ENCODE measurements at regions not wholly inside any gene's neighbourhood (a gene's known extent, or its start where the extent isn't known, plus 50 kb on each side); places are given as distances from the start of the nearest gene placed in this dataset.

DNA sequence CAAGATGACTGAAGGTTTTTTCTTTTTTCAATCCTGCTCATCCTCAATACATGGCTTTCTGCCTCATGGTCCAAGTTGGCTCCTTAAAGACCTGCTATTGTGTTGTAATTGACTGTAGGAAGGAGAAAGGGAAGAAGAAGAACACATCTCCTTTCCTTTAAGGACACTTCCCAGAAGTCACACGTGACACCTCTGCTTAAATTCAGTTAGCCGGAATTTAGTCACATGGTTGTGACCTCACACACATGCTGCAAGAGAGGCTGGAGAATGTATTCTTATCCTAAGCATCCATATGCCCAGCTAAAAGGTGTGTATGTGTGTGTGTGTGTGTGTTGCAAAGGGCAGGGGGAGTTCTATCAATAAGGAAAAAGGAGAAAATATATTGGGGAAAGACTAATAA is 185.8 kb upstream of the IL12A start:
- DNase-seq = no peak
- Histone ChIP-seq H3K36me3 (no peaks in the 10 kb centered on the region; the same call in 1 of the 2 replicates), H3K4me3 (no peak overlapping the region), H3K27me3 (no peaks in the 10 kb centered on the region), H3K9me3 (no peaks in the 10 kb centered on the region)

DNA sequence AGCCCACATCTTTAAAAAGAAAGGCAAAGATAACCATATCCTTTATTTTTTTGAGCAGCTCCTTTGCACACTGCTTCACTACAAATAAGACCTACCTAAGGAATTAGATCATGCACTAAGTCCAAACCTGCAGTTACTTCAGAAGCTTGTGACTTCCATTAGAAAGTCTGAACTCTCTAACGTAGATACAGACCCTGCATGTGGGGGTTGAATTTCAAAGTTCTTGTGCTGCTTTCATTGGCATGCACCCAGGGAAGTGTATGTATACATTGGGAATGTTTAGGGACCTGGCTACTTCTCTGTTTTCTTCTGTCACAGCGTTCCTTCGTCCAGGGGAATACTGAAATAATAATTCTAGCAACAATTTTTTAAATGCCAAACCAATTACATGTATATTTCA is 185.2 kb upstream of the IL12A start:
- Histone ChIP-seq H3K27me3 (no peaks in the 10 kb centered on the region), H3K36me3 (no peaks in the 10 kb centered on the region; the same call in 1 of the 2 replicates), H3K4me3 (no peak overlapping the region), H3K9me3 (no peaks in the 10 kb centered on the region)
- DNase-seq = no peak

DNA sequence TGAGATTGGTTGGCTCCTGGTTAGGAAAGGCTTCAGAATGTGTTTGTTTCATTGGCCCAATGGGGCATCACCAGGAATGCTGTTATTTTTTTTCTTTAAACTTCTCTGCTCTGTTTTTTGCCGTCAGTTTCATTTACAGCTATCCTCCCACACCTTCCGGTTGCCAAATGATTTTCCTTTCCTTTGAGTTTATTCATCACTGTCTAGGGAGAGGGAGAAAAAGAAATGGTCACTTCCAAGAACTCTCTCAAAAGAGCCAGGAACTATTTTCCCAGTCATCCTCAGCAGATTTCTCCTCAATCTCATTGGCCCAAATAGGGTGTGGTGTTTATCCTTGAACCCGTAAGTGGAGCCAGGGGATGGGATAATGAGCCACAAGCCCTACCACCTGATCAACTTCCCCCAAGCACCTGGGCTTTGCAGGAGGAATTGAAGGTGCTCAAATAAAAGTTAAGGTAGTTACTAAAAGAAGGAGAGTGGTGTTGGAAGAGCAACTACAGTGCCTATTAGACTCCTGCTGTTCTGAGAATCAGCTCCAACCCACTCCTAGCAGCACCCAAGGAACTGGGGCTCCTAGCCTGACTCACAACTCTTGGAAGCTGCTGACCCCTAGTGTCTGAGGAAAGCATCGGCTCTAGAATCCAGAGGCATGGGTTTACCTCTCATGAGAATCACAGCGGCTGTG is 183.8 kb upstream of the IL12A start:
- peak; percentile 80 for DNase-seq
- Histone ChIP-seq H3K9me3 (no peaks in the 10 kb centered on the region), H3K27me3 (no peaks in the 10 kb centered on the region), H3K4me3 (no peak overlapping the region), H3K36me3 (no peaks in the 10 kb centered on the region; the same call in 1 of the 2 replicates)

DNA sequence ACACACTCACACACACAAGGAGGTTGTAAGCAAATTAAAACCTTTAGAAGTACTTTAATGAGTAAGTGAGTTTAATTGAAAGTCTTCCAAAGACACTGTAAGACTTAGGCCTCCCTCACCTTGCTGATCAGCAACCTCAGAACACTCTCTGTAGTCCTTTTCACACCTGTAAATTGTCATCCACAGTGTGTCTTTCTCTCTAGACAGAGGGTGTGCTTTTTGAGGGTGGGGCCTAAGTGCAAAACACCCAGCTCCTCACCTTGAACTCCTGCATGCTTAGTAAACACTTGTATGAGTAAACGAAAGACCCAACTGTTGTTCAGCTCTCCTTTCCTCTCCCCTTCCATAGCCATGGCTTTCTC is 183.2 kb upstream of the IL12A start:
- H3K27me3 ChIP-seq = no peaks in the 10 kb centered on the region
- no peak for DNase-seq
- no peak overlapping the region for H3K4me3 ChIP-seq
- no peaks in the 10 kb centered on the region for H3K9me3 ChIP-seq
- H3K36me3 ChIP-seq = no peaks in the 10 kb centered on the region; the same call in 1 of the 2 replicates

DNA sequence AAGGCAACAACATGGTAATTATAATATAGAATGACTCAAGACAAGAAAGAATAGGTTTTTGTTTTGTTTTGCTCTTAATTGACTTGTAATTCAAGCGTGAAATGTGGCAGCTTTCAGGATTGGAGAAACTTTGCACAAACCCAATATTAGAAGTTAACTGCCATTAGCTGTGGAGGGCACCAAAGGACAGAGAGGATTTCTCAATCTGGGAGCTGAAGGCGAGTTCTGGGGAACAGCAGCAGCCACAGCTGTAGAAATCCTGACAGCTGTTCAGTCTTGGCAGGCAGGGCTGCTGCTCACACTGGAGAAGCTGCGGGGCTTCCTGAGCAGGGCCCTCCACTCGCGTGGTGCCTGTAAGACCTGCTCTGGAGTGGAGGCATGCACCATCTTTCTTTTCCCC is 182.2 kb upstream of the IL12A start:
- no peak overlapping the region for H3K4me3 ChIP-seq
- H3K27me3 ChIP-seq = no peaks in the 10 kb centered on the region
- no peak for DNase-seq
- no peaks in the 10 kb centered on the region; the same call in 1 of the 2 replicates for H3K36me3 ChIP-seq
- H3K9me3 ChIP-seq = no peaks in the 10 kb centered on the region

DNA sequence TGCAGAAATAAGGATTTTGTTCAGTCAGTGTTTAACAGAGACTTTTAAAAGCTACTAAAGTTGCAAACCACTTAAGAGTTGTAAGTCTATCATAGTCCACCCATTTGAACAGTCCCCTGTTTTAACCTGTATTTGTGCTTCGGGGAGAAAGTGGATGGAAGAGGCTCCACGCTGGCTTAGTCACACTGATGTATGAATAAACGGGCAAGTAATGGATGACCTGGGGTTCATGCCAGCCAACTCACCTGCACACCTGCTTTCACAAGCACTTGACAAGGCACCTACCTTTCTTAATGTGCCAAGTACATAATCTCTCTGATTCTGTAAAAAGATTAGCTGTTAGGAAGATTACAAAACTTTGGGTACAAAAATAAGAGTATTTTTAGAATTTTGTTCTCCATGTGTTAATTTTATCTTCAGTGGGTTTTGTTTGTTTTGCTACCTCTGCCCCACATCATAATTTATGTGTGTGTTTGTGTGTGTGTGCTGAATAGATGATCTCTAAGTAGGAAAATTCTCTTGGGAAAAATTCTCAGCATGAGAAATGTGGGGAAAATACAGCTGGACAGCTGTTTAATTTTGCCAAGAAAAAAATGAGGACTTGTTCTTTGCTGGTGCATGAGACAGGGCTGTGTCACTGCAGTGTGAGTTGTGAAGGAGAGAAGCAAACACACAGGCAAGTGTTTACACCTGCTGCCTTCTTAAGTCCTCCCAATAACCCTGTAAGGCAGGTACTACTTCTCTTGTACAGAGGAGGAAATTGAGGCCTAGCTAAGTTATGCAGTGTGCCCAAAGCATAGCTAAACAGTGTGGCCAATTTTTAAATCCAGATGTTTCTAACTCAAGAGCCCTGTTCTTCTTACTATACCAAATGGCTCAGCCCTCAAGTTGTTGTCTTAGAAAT is 181.2 kb upstream of the IL12A start:
- Histone ChIP-seq H3K4me3 (no peak overlapping the region), H3K9me3 (no peaks in the 10 kb centered on the region), H3K36me3 (no peaks in the 10 kb centered on the region; the same call in none of the 2 replicates), H3K27me3 (no peaks in the 10 kb centered on the region)
- no peak for DNase-seq

DNA sequence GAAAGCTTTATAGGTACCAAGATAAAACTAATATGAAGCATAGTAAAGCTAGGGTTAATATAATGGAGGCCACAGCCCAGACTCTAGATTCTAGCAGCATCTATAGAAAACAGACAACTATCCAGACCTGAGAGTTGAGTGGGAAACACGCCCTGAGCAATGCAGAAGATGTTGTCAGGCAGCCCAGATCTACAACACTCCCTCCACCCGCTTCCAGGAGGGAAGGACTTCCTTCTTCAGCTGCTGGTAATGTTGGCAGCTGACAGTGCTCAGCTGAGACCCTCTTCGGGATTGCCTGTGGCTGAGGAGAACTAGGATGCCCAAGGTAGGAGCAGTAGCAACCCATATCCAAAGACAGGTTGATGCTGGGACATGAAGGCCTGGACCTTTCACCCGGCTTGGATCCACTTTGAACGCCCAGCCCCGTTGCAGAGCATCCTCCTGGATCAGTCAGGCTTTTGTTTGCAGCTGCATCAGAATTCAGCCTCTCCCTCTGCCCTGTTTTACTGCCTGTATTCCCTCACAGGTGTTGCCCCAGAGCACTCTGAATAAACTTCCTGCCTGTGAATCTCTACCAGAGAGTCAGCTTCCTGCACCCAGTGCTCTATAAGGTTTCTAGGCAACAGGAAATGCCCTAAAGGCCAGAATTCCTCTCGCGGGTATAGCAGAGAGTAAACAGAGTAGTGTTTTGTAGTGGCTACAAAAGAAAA is 174.7 kb upstream of the IL12A start:
- Histone ChIP-seq H3K36me3 (peaks cover 3% of the 10 kb centered on the region), H3K27me3 (no peaks in the 10 kb centered on the region), H3K9me3 (no peaks in the 10 kb centered on the region), H3K4me3 (no peak overlapping the region)
- DNase-seq = no peak

DNA sequence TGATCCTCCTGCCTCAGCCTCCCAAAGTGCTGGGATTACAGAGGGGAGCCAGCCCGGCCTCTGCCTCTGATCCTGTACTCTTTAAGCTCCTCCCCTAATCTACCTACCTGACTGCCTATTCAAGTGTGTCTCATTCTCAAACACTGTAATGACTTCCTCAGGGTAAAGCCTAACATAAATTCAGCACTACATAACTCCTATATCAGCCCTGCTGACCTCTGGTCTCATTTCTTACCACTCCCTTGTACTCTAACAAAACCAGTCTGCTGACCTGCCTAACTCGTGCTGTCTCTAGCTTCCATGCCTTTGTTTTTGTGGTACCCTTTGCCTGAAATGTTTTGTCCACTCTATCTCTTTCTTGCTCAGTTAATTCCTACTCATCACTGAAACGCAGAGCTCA is 172.1 kb upstream of the IL12A start:
- DNase-seq = no peak
- Histone ChIP-seq H3K27me3 (no peaks in the 10 kb centered on the region), H3K9me3 (no peaks in the 10 kb centered on the region), H3K4me3 (no peak overlapping the region), H3K36me3 (peaks cover 3% of the 10 kb centered on the region)

DNA sequence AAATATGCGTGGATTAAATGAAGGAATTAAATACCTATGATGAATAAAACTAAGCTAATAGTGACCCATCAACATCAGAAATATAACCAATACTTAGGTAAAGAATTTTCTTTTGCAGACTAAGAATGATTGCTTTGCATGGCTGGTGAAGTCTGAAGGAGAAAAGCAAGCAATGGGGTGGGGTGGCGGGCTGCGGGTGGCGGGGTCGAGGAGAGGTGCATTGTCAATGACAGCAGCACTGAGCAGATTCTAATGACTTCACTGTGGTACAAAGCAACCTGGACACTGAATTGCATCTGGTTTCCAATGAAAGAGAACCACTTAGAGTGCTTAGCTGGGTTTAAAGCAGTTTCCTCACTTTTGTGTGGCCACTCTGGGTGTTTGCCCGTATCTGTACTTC is 171.5 kb upstream of the IL12A start:
- Histone ChIP-seq H3K9me3 (no peaks in the 10 kb centered on the region), H3K36me3 (peaks cover 3% of the 10 kb centered on the region), H3K4me3 (no peak overlapping the region), H3K27me3 (no peaks in the 10 kb centered on the region)
- DNase-seq = no peak

DNA sequence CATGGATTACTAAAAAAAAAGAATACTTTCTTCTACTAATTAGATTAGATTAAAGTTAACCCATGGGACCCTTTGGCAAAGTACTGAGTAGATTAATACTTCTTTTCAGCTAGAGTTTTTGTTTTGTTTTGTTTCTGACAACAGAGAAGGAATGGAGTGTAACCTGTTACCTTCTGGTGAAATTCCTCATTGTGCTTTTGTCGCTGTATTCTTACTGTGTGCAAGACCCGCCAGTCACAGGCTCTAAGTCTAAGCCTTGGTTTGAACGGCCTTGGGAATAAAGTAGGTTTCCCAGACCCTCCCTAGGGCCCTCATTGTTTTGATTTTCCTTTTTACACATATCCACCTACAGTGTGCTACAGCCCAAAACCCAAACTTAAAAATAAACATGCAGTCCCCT is 171.1 kb upstream of the IL12A start:
- Histone ChIP-seq H3K36me3 (peaks cover 3% of the 10 kb centered on the region), H3K27me3 (no peaks in the 10 kb centered on the region), H3K9me3 (no peaks in the 10 kb centered on the region), H3K4me3 (no peak overlapping the region)
- DNase-seq = no peak

DNA sequence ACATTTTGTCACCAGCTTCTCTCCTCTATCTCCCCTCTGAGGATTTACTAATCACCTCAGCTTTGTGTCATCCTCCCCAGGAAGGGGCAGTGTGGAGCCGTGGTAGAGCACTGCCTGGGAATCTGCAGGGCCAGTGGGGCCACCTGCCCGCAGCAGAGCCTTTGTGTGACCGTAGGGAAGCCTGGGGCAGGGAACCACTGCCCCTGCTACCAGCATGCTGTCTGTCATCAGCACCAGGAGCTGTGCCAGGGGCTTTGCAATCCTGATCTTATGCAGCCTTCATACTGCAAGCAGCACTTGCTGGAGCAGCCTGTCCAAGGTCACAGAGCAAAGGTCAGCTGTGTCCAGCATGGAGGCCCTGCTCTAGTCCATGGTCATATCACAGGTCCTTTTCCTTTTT is 170.2 kb upstream of the IL12A start:
- DNase-seq = no peak
- H3K36me3 ChIP-seq = peaks cover 3% of the 10 kb centered on the region
- no peaks in the 10 kb centered on the region for H3K27me3 ChIP-seq
- no peaks in the 10 kb centered on the region for H3K9me3 ChIP-seq
- no peak overlapping the region for H3K4me3 ChIP-seq

DNA sequence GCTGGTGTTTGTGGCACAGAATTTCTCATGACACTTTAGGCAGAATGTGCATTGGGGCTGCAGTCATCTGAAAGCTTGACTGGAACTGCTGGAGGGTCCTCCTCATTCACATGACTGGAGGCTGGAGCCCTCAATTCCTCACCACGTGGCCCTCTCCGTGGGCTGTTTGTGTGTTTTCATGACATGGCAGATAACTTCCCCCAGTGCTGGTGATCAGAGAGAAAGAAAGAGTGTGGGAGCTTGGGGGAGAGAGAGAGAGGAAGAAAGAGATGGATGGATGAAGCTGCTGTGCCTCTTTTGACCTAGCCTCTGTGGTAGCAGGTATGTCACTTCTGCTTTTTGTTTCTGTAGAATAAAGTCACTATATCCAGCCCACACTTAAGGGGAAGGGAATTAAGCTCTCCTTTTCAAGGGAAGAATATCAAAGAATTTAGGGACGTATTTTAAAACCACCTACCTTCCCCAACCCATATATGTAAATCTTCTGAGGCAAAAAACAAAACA is 169.6 kb upstream of the IL12A start:
- H3K27me3 ChIP-seq = no peaks in the 10 kb centered on the region
- no peaks in the 10 kb centered on the region; the same call in 1 of the 2 replicates for H3K36me3 ChIP-seq
- H3K9me3 ChIP-seq = no peaks in the 10 kb centered on the region
- no peak for DNase-seq
- no peak overlapping the region for H3K4me3 ChIP-seq

DNA sequence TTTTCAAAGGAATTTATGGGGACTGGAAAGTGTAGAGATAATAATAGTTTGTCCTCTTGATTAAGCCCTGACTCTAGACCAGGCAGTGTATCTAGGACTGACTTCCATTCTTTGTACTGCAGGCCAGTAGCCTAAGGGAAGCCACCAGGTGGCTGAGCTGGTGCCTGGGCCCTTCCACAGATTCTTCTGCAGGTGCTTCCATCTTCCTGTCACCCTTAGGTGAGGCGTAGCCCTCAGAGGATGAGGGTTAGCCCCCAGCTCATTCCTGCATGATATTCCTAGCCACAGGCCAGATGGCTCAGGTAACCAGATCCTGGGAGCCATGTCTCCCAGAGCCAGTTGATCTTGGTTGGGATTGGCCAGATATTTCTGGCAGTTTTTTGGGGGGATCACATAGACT is 169.0 kb upstream of the IL12A start:
- no peaks in the 10 kb centered on the region for H3K36me3 ChIP-seq
- no peak overlapping the region for H3K4me3 ChIP-seq
- DNase-seq = no peak
- no peaks in the 10 kb centered on the region for H3K27me3 ChIP-seq
- no peaks in the 10 kb centered on the region for H3K9me3 ChIP-seq

DNA sequence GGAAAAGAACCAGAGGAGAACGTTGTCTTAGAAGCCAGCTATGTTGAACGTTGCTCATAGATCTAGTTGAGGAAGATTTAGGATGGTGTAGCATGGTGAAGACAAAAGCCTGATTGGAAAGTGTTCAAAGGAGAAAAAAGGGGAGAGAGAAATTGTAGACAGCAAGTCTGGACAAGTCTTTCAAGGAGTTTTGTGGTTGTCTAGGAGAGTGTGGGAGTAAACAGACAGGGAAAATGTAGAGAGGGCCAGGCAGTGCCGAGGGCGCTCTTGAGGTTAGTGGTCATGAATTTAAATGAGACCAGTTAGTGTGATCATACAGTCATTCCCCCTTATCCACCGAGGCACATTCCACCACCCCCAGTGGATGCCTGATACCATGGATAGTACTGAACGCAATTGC is 167.5 kb upstream of the IL12A start:
- no peak for DNase-seq
- H3K9me3 ChIP-seq = no peaks in the 10 kb centered on the region
- H3K36me3 ChIP-seq = no peaks in the 10 kb centered on the region
- H3K27me3 ChIP-seq = no peaks in the 10 kb centered on the region
- no peak overlapping the region for H3K4me3 ChIP-seq

DNA sequence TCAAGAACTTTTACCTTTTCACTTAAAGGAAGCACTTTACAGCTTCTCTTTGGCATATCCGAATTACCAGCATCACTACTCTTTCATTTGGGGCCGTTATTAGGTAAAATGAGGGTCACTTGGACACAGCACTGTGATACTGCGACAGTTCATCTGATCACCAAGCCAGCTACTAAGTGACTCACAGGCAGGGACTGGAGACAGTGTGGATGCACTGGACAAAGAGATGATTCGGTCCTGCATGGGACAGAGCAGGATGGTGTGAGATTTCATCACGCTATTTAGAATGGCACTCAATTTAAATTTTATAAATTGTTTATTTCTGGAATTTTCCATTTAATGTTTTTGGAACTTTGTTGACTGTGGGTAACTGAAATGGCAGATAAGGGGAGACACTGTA is 166.9 kb upstream of the IL12A start:
- no peaks in the 10 kb centered on the region for H3K27me3 ChIP-seq
- no peak for DNase-seq
- no peaks in the 10 kb centered on the region for H3K9me3 ChIP-seq
- H3K4me3 ChIP-seq = no peak overlapping the region
- H3K36me3 ChIP-seq = no peaks in the 10 kb centered on the region

DNA sequence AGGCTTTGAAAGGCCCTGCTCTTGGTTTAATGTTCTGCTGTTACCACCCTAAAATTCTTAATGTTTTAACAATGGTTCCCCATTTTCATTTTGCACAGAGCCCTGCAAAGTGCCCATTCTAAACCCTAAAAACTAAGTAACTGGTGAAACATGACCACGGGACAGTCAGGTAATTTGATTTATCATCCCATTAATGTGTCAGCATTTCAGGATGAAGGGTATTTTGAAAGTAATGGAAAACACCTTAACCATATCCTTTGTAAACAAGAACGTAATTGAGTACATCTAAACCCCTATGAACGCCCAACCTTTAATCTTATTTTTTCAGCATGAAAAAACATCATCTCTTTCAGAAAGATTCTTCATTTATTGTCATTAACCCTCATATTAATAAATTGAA is 164.9 kb upstream of the IL12A start:
- DNase-seq = no peak
- H3K9me3 ChIP-seq = no peaks in the 10 kb centered on the region
- H3K27me3 ChIP-seq = no peaks in the 10 kb centered on the region
- H3K36me3 ChIP-seq = no peaks in the 10 kb centered on the region
- no peak overlapping the region for H3K4me3 ChIP-seq

DNA sequence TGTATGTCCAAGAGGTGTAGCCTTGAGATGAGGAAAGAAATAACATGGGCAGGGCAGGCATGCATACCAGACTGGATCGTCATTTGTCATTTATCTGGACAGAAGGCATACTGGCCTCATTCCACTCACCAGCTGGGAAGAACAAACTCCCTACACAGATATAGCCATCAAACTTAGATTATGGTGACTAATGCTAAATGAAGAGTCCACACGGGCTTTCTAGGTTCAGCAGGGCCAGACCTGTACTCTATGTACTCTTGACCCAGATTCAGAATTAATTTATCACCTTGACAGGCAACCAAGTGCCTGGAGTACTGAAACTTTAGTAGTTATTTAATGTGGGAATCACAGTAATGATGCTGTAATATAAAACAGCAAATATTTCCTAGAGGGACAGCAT is 164.3 kb upstream of the IL12A start:
- Histone ChIP-seq H3K27me3 (no peaks in the 10 kb centered on the region), H3K9me3 (no peaks in the 10 kb centered on the region), H3K36me3 (no peaks in the 10 kb centered on the region), H3K4me3 (no peak overlapping the region)
- DNase-seq = peak; percentile 85

Data from MG63 (cell line).